Stomach (tissue), 8 donors: ENCODE measurements at regions not wholly inside any gene's neighbourhood (a gene's known extent, or its start where the extent isn't known, plus 50 kb on each side); places are given as distances from the start of the nearest gene placed in this dataset.

Experiments
- DNase-seq, 2 donors: peaks; one replicate each; pipeline versions ENCODE4 v3.0.0 to v3.0.0-alpha.2; 2013 to 2019
- H3K27ac ChIP-seq, 5 donors: fragments of 200-600 bp in 4 of 5; sonication (generic) in 4 of 5; one replicate each; pipeline ENCODE4 v1.5.1; 2013 to 2019; ENCODE audit warnings: mild to moderate bottlenecking in 1 of 5, moderate library complexity in 1 of 5
- H3K27me3 ChIP-seq, 3 donors: fragments of 200-600 bp; sonication (generic); one replicate each; pipeline ENCODE4 v1.5.1; 2017 to 2019; ENCODE audit warnings: mixed run types in 1 of 3
- H3K36me3 ChIP-seq, 4 donors: fragments of 200-600 bp; sonication (generic); 1 replicate in 3 of 4; 2 replicates in 1 of 4; pipeline ENCODE4 v1.5.1; 2016 to 2019
- H3K4me1 ChIP-seq, 4 donors: fragments of 200-600 bp; sonication (generic); one replicate each; pipeline ENCODE4 v1.5.1; 2016 to 2019
- H3K4me3 ChIP-seq, 4 donors: fragments of 200-600 bp; sonication (generic) in 3 of 4; one replicate each; pipeline ENCODE4 v1.5.1; 2016 to 2019; ENCODE audit warnings: mild to moderate bottlenecking in 1 of 4
- H3K9me3 ChIP-seq, 4 donors: fragments of 200-600 bp; sonication (generic); one replicate each; pipeline ENCODE4 v1.5.1; 2016 to 2019
- CTCF ChIP-seq, 7 experiments: fragments of 450-650 bp in 4 of 7; fragments of 200-600 bp in 3 of 7; sonication (generic) in 3 of 7; IDR thresholded peaks; one replicate each; pipeline ENCODE4 v1.5.1; 2016 to 2019; ENCODE audit warnings: antibody characterized with exemption in 7 of 7, control low read depth in 2 of 7, mild to moderate bottlenecking in 1 of 7
- EP300 ChIP-seq: sonication (generic); formaldehyde crosslinking; IDR thresholded peaks from one replicate; pipeline ENCODE4 v1.6.1; 2017; ENCODE audit warnings: antibody characterized with exemption
- POLR2A ChIP-seq, 4 donors: fragments of 450-650 bp; IDR thresholded peaks; one replicate each; pipeline ENCODE4 v1.6.1; 2016; ENCODE audit warnings: antibody characterized with exemption in 4 of 4, control low read depth in 2 of 4, mild to moderate bottlenecking in 1 of 4, moderate library complexity in 1 of 4
- POLR2AphosphoS5 ChIP-seq, 3 donors: sonication (generic); formaldehyde crosslinking; IDR thresholded peaks; one replicate each; pipeline ENCODE4 v1.6.1; 2016; ENCODE audit warnings: antibody characterized with exemption in 3 of 3
- WGBS, 5 donors: extraction: QIAGEN DNeasy Blood & Tissue Kit in 3 of 5; methylation state at CpG; one replicate each; pipeline versions ENCODE4 v1.1.5 to v1.1.7; 2013 to 2018; 5-methylcytosine and 5-hydroxymethylcytosine counted together
- intact Hi-C: fragments of 100-400 bp; cut with DNase I; formaldehyde crosslinking; loops from one replicate; pipeline ENCODE4 v1.15.1; 2023; ENCODE audit warnings: low total_unique reads
- donor health status: healthy with polysubstance abuse.
- donor health status: Bipolar disorder and iron deficiency.
- donor health status: healthy.

GRCh38 chr2:56874717-56875116 is 690.9 kb downstream of the CCDC85A start:
- Histone ChIP-seq H3K36me3 (no peaks in the 10 kb centered on the region), H3K27me3 (no peaks in the 10 kb centered on the region), H3K4me1 (no peaks in the 10 kb centered on the region), H3K9me3 (peaks cover 0 to 6% (median 0%) of the 10 kb centered on the region in 4 donors), H3K27ac (no peak overlapping the region), H3K4me3 (no peak overlapping the region)
- intact Hi-C loops = no loop called here
- 92 to 96% (median 93%) methylated on average over 4 of the region's 4 CpGs for WGBS, 5 donors
- TF ChIP-seq CTCF (IDR thresholded peaks at IDR 0.05) (no peak), POLR2A (IDR thresholded peaks at IDR 0.05) (no peak), POLR2AphosphoS5 (IDR thresholded peaks at IDR 0.05) (no peak), EP300 (no peak)
- DNase-seq = no peak

GRCh38 chr2:56889738-56890137 is 705.9 kb downstream of the CCDC85A start:
- DNase-seq = no peak
- H3K36me3 ChIP-seq = no peaks in the 10 kb centered on the region
- no peaks in the 10 kb centered on the region for H3K4me1 ChIP-seq
- peaks cover 0 to 5% (median 0%) of the 10 kb centered on the region in 4 donors for H3K9me3 ChIP-seq
- TF ChIP-seq EP300 (no peak), POLR2AphosphoS5 (IDR thresholded peaks at IDR 0.05) (no peak), POLR2A (IDR thresholded peaks at IDR 0.05) (no peak), CTCF (IDR thresholded peaks at IDR 0.05) (no peak)
- no peak overlapping the region for H3K4me3 ChIP-seq
- 82 to 88% (median 85%) methylated on average over 2 of the region's 2 CpGs for WGBS, 5 donors
- intact Hi-C loops = no loop called here
- H3K27ac ChIP-seq = no peak overlapping the region
- H3K27me3 ChIP-seq = no peaks in the 10 kb centered on the region

- H3K9me3 ChIP-seq = peaks cover 0 to 5% (median 0%) of the 10 kb centered on the region in 4 donors
- no peak for TF ChIP-seq POLR2A (IDR thresholded peaks at IDR 0.05)
- no peak for TF ChIP-seq CTCF (IDR thresholded peaks at IDR 0.05)
- no peak for TF ChIP-seq POLR2AphosphoS5 (IDR thresholded peaks at IDR 0.05)
- TF ChIP-seq EP300 = no peak
- no peak overlapping the region for H3K27ac ChIP-seq
- intact Hi-C loops = no loop called here
- DNase-seq = no peak
- H3K36me3 ChIP-seq = no peaks in the 10 kb centered on the region
- no peak overlapping the region for H3K4me3 ChIP-seq
- H3K4me1 ChIP-seq = no peaks in the 10 kb centered on the region
- no peaks in the 10 kb centered on the region for H3K27me3 ChIP-seq
Measured at GRCh38 chr2:56892382-56892781, 708.6 kb downstream of the CCDC85A start.

- intact Hi-C loops = no loop called here
- H3K27me3 ChIP-seq = no peaks in the 10 kb centered on the region
Measured at GRCh38 chr2:56898986-56899385, 715.2 kb downstream of the CCDC85A start.

More at GRCh38 chr2:56898986-56899385, 715.2 kb downstream of the CCDC85A start:
- Histone ChIP-seq H3K9me3 (peaks cover 0 to 6% (median 0%) of the 10 kb centered on the region in 4 donors), H3K4me3 (no peak overlapping the region), H3K36me3 (no peaks in the 10 kb centered on the region), H3K4me1 (no peaks in the 10 kb centered on the region), H3K27ac (no peak overlapping the region)
- 77 to 91% (median 81%) methylated on average over 1 of the region's 1 CpG for WGBS, 5 donors
- DNase-seq = no peak
- TF ChIP-seq CTCF (IDR thresholded peaks at IDR 0.05) (no peak), EP300 (no peak), POLR2AphosphoS5 (IDR thresholded peaks at IDR 0.05) (no peak), POLR2A (IDR thresholded peaks at IDR 0.05) (no peak)
